HL-60 (cell line): ENCODE measurements at regions not wholly inside any gene's neighbourhood (a gene's known extent, or its start where the extent isn't known, plus 50 kb on each side); places are given as distances from the start of the nearest gene placed in this dataset.

Experiments used
- DNase-seq, 2 experiments: peaks; one replicate each; pipeline ENCODE4 v3.0.0-alpha.2; 2010 to 2020; ENCODE audit warnings: low read depth in 1 of 2, low spot score in 1 of 2
- H3K27ac ChIP-seq: fragments of 250-450 bp; sonication (Bioruptor Pico); replicated peaks from 2 replicates; pipeline ENCODE4 v1.5.1; 2020; ENCODE audit warnings: mild to moderate bottlenecking, moderate library complexity
- H3K27me3 ChIP-seq: fragments of 250-450 bp; sonication (Bioruptor Pico); 2 replicates; pipeline ENCODE4 v1.5.1; 2021; ENCODE audit warnings: mild to moderate bottlenecking, moderate library complexity; ENCODE audit not compliant: insufficient read depth, poor library complexity, severe bottlenecking
- H3K4me3 ChIP-seq: replicated peaks from 2 replicates; pipeline ENCODE4 v1.5.1; 2011; ENCODE audit warnings: mild to moderate bottlenecking, control low read depth, low read length; ENCODE audit not compliant: insufficient read depth
- GABPA ChIP-seq: IDR thresholded peaks from 2 replicates; pipeline ENCODE4 v1.6.1; 2012; ENCODE audit warnings: low read depth
- POLR2AphosphoS5 ChIP-seq: IDR thresholded peaks from 2 replicates; pipeline ENCODE4 v1.6.1; 2012; ENCODE audit warnings: low read depth
- SPI1 ChIP-seq: IDR thresholded peaks from 2 replicates; pipeline ENCODE4 v1.6.1; 2012; ENCODE audit warnings: low read depth, mild to moderate bottlenecking, borderline replicate concordance
- TF ChIP-seq, protein P1 (sequence below): IDR thresholded peaks from one replicate; pipeline ENCODE4 v1.5.1; 2011; ENCODE audit warnings: low read length, control low read depth, inconsistent platforms; ENCODE audit not compliant: insufficient read depth
- TF ChIP-seq, protein P2 (sequence below): IDR thresholded peaks from 2 replicates; pipeline ENCODE4 v1.6.1; 2012; ENCODE audit warnings: low read depth; ENCODE audit not compliant: insufficient replicate concordance

DNA sequence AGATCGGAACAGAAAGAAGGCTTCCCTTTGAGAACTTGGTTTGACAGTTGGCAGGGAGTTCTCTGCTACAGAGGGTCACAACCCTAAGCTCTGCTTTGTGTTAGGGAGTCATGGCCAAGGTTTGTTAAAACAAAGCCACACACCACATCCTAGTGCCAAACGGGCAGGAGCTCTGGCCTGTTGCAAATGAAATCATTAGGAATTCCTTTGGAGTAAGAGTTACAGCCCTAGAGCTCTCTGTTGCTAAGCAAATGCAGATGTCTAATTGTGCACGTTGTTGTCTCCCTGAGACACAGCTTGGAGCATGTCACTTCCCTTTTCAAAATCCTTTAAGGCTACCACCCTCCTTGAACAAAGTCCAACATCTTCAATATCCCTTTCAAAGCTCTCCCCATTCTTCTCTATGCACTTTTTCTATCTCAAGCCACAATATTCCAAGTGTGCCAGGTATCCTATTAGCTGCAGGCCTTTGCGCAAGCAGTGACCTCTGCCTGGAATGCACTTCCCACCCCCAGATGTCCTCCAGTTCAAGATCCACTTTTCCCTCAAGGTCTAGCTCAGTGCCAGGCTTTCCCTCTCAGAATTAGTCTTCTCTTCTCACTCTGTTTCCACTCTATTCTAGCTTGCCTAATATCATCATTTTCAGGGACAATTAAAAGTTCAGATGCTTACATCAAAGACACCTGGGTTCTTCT lies 253.7 kb upstream of the POU2AF2 start:
- Histone ChIP-seq H3K27ac (no peak overlapping the region), H3K4me3 (no peak overlapping the region), H3K27me3 (no peaks in the 10 kb centered on the region)
- DNase-seq, result no peak
- peak; percentile 29; the same call in 1 of the 2 replicates for TF ChIP-seq SPI1
- no peak for TF ChIP-seq POLR2AphosphoS5
- TF ChIP-seq, protein P1, sequence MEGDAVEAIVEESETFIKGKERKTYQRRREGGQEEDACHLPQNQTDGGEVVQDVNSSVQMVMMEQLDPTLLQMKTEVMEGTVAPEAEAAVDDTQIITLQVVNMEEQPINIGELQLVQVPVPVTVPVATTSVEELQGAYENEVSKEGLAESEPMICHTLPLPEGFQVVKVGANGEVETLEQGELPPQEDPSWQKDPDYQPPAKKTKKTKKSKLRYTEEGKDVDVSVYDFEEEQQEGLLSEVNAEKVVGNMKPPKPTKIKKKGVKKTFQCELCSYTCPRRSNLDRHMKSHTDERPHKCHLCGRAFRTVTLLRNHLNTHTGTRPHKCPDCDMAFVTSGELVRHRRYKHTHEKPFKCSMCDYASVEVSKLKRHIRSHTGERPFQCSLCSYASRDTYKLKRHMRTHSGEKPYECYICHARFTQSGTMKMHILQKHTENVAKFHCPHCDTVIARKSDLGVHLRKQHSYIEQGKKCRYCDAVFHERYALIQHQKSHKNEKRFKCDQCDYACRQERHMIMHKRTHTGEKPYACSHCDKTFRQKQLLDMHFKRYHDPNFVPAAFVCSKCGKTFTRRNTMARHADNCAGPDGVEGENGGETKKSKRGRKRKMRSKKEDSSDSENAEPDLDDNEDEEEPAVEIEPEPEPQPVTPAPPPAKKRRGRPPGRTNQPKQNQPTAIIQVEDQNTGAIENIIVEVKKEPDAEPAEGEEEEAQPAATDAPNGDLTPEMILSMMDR, result no peak
- TF ChIP-seq, protein P2, sequence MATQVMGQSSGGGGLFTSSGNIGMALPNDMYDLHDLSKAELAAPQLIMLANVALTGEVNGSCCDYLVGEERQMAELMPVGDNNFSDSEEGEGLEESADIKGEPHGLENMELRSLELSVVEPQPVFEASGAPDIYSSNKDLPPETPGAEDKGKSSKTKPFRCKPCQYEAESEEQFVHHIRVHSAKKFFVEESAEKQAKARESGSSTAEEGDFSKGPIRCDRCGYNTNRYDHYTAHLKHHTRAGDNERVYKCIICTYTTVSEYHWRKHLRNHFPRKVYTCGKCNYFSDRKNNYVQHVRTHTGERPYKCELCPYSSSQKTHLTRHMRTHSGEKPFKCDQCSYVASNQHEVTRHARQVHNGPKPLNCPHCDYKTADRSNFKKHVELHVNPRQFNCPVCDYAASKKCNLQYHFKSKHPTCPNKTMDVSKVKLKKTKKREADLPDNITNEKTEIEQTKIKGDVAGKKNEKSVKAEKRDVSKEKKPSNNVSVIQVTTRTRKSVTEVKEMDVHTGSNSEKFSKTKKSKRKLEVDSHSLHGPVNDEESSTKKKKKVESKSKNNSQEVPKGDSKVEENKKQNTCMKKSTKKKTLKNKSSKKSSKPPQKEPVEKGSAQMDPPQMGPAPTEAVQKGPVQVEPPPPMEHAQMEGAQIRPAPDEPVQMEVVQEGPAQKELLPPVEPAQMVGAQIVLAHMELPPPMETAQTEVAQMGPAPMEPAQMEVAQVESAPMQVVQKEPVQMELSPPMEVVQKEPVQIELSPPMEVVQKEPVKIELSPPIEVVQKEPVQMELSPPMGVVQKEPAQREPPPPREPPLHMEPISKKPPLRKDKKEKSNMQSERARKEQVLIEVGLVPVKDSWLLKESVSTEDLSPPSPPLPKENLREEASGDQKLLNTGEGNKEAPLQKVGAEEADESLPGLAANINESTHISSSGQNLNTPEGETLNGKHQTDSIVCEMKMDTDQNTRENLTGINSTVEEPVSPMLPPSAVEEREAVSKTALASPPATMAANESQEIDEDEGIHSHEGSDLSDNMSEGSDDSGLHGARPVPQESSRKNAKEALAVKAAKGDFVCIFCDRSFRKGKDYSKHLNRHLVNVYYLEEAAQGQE, result no peak
- no peak for TF ChIP-seq GABPA

DNA sequence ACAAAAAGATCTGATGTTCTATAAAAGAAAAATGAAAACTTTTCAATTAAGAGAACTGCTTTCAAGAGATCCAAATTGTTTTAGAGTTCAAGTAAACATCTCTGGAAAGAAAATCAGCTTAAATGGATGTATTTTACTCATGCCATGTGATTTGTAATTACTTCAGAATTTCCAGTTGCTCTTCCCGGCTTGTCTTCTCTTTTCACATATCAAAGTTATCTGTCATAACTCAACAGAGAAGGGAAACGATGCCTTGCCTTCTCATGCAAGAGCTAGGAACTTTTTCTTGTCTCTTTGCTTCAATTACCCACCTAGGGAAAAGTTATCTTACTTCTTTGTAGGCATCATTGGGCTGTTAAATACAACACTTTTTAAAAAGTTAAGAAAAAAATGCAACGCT lies 255.2 kb upstream of the POU2AF2 start:
- Histone ChIP-seq H3K4me3 (no peak overlapping the region), H3K27ac (no peak overlapping the region), H3K27me3 (no peaks in the 10 kb centered on the region)
- no peak for DNase-seq
- TF ChIP-seq, protein P2, result no peak
- TF ChIP-seq, protein P1, result no peak
- TF ChIP-seq SPI1 (no peak), POLR2AphosphoS5 (no peak), GABPA (no peak)

DNA sequence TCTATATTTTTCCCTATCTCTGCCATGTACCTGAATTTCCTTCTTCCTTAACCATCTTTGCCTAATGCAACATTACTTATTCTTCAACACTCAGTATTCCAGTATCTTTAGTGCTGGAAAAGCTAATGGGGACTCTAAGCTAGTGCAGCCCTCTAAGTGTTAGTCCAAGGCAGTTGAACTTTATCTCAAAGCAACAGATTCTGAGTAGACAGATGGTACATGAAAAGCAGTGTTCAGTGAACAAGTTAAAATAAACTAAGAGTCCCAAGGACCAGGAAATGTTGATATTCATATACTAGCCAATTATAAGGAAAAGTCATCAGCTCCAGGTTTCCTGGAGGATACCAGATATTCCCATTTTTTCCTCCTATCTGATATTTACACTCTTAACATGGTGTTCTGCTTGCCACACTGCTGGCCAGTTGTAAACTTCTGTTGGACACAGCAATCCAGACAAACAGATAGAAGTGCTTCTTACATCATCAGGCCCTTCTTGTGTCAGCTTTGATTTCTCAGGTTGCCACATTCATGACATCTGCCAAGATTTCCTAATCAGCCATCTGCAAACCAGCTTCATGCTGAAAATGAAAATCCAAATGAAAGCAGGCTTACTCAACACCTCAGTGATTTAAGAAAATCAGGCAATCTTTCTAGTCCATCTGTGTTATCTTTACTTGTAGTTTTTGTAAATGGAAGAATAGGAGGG lies 255.9 kb upstream of the POU2AF2 start:
- H3K4me3 ChIP-seq, result no peak overlapping the region
- no peak overlapping the region for H3K27ac ChIP-seq
- TF ChIP-seq, protein P2, result no peak
- peak; percentile 62; the same call in 1 of the 2 replicates for TF ChIP-seq GABPA
- TF ChIP-seq POLR2AphosphoS5, result peak; percentile 92
- no peaks in the 10 kb centered on the region for H3K27me3 ChIP-seq
- peak; percentile 65 to 72 for DNase-seq
